ENCODE measurements at regions not wholly inside any gene's neighbourhood (a gene's known extent, or its start where the extent isn't known, plus 50 kb on each side); places are given as distances from the start of the nearest gene placed in this dataset.
"Not testable (repeated sequence)": the region's sequence is repeated elsewhere in the genome, so short reads cannot be mapped to it uniquely, and the experiment has no call there.

- H3K4me1 ChIP-seq; H3K27me3 ChIP-seq (replicated peaks in 1 of 7); H3K36me3 ChIP-seq; H3K4me3 ChIP-seq; intact Hi-C loops (cut with DNase I; ENCODE audit: low total_unique reads); H3K27ac ChIP-seq; DNase-seq: not testable (repeated sequence)
- peaks cover 0 to 53% (median 26%) of the 10 kb centered on the region in 8 donors for H3K9me3 ChIP-seq
- 52 to 66% (median 62%) methylated on average over 3 of the region's 3 CpGs for WGBS, 5 donors
Observed at GRCh38 chr6:60574723-60575122, 1711.3 kb downstream of the KHDRBS2 start.

GRCh38 chr6:60572607-60573006, 1713.4 kb downstream of the KHDRBS2 start:
- DNase-seq; H3K36me3 ChIP-seq; H3K27ac ChIP-seq; H3K27me3 ChIP-seq (replicated peaks in 1 of 7); H3K4me3 ChIP-seq; H3K4me1 ChIP-seq; intact Hi-C loops (cut with DNase I; ENCODE audit: low total_unique reads): not testable (repeated sequence)
- 88 to 95% (median 91%) methylated on average over 1 of the region's 1 CpG for WGBS, 5 donors
- H3K9me3 ChIP-seq: peaks cover 0 to 39% (median 24%) of the 10 kb centered on the region in 8 donors

DNA sequence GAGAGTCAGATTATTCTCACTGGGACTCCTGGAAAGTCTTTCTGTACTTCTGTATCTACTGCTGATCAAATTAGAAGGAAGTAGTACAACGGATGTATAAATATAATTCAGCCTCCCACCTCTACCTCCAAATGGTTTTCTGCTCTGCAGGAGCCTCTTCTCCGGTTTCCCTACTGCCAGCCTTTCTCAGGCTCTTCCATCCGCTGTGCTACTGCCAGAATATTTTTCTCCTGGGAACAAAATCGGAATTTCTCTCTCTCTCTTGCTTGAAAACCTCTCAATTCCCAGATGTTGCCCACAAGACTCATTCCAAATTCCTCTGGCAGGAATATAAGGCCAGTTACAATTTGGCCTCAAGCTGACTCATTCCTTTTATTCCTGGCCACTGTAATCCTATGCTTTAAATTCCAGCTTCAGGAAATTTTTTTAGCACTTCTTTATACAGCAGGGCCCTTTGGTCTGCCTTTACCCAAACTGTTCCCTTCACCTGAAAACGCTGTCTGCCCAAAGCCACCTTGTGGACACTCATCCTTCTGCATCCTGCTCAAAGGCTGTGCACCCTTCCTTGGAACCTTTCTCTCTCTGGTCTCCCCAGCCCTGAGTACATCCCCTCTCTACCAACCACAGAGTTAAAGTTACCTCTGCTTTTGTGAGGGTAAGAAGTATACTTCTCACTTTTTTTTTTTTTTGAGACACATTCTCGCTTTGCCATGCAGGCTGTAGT, 1714.6 kb downstream of the KHDRBS2 start:
- 57 to 70% (median 66%) methylated on average over 6 of the region's 6 CpGs for WGBS, 5 donors
- intact Hi-C loops (cut with DNase I; ENCODE audit: low total_unique reads): not testable (repeated sequence)

DNA sequence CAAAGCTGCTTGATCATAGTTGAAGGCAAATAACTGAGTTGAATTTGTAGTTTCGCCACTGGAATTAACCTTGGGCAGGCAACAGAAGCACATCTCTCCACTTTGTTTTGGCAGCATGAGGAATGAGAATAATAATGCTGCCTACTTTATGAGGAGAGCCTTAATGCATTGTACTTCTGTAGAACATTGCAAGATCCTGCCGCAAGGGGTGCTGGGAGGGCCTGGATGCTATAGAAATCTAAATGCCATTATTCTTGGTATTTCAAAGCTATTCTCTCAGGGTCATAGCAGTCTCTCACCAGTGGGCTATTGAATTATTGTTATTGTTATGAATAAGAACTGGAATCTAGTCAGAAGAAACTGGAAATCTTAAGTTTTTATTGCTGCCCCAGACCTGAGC, 1715.4 kb downstream of the KHDRBS2 start:
- H3K9me3 ChIP-seq: peaks cover 0 to 22% (median 9%) of the 10 kb centered on the region in 8 donors
- H3K27me3 ChIP-seq (replicated peaks in 1 of 7); H3K4me3 ChIP-seq; H3K36me3 ChIP-seq; H3K4me1 ChIP-seq; intact Hi-C loops (cut with DNase I; ENCODE audit: low total_unique reads); H3K27ac ChIP-seq; DNase-seq: not testable (repeated sequence)
- WGBS, 5 donors: 78 to 92% (median 86%) methylated on average over 2 of the region's 2 CpGs

More for the DNA sequence above, 1714.6 kb downstream of the KHDRBS2 start:
- H3K4me3 ChIP-seq; H3K27ac ChIP-seq; DNase-seq; H3K36me3 ChIP-seq; H3K4me1 ChIP-seq; H3K27me3 ChIP-seq (replicated peaks in 1 of 7): not testable (repeated sequence)
- H3K9me3 ChIP-seq: peaks cover 0 to 31% (median 17%) of the 10 kb centered on the region in 8 donors

GRCh38 chr6:60567447-60568187, 1718.4 kb downstream of the KHDRBS2 start:
- WGBS, 5 donors: 86 to 100% (median 97%) methylated on average over 1 of the region's 1 CpG
- H3K36me3 ChIP-seq; intact Hi-C loops (cut with DNase I; ENCODE audit: low total_unique reads); H3K4me1 ChIP-seq; H3K27ac ChIP-seq; DNase-seq; H3K27me3 ChIP-seq (replicated peaks in 1 of 7); H3K4me3 ChIP-seq: not testable (repeated sequence)
- peaks cover 0 to 20% (median 5%) of the 10 kb centered on the region in 8 donors for H3K9me3 ChIP-seq

DNA sequence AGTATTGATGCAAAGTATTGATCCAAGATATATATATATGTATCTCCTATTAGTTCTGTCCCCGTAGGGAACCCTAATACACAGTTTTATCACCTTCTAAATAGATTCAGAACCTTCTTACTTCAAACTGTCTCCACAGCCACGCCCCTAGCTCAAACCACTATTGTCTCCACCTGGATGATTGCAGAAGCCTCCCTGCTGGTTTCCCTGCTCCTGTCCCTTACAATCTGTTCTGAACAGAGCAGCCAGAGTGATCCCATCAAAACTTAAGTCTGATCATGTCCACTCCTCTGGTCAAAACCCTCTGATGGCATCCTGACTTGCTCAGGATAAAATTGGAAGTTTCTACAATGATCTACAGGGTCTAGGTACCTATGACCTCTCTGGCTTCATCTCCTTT, 1719.6 kb downstream of the KHDRBS2 start:
- peaks cover 0 to 25% (median 5%) of the 10 kb centered on the region in 8 donors for H3K9me3 ChIP-seq
- 66 to 84% (median 80%) methylated on average over 2 of the region's 2 CpGs for WGBS, 5 donors
- H3K27ac ChIP-seq; H3K36me3 ChIP-seq; intact Hi-C loops (cut with DNase I; ENCODE audit: low total_unique reads); DNase-seq; H3K4me1 ChIP-seq; H3K27me3 ChIP-seq (replicated peaks in 1 of 7); H3K4me3 ChIP-seq: not testable (repeated sequence)

DNA sequence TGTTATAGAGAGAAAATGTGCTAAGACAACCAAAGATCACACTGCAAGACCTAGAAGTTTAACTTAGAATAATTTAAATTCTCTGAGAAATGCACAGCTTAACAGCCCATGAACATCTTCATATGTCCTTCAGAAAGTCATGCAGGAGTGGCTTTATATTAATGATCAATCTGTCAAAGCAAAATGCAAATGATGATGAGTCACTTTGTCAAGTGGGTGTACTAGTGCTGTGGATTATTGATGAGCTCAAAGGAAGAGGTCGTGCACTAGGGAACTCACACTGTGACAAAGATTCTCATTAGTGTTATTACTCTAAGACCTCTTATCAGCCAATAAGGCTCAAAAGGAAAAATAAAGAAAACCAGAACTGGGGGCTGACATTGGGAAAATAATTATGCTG, 1726.3 kb downstream of the KHDRBS2 start:
- intact Hi-C loops (cut with DNase I; ENCODE audit: low total_unique reads); H3K27me3 ChIP-seq (replicated peaks in 1 of 7); DNase-seq; H3K4me1 ChIP-seq; H3K36me3 ChIP-seq; H3K4me3 ChIP-seq; H3K27ac ChIP-seq: not testable (repeated sequence)
- H3K9me3 ChIP-seq: peaks cover 0 to 34% (median 8%) of the 10 kb centered on the region in 8 donors
- 27 to 76% (median 67%) methylated on average over 1 of the region's 1 CpG for WGBS, 5 donors

- H3K27me3 ChIP-seq (replicated peaks in 1 of 7); H3K4me3 ChIP-seq; H3K36me3 ChIP-seq; DNase-seq; H3K27ac ChIP-seq; intact Hi-C loops (cut with DNase I; ENCODE audit: low total_unique reads); H3K4me1 ChIP-seq: not testable (repeated sequence)
- H3K9me3 ChIP-seq: peaks cover 0 to 26% (median 4%) of the 10 kb centered on the region in 8 donors
- 60 to 75% (median 70%) methylated on average over 2 of the region's 2 CpGs for WGBS, 5 donors
Observed at GRCh38 chr6:60547340-60547739, 1738.7 kb downstream of the KHDRBS2 start.

DNA sequence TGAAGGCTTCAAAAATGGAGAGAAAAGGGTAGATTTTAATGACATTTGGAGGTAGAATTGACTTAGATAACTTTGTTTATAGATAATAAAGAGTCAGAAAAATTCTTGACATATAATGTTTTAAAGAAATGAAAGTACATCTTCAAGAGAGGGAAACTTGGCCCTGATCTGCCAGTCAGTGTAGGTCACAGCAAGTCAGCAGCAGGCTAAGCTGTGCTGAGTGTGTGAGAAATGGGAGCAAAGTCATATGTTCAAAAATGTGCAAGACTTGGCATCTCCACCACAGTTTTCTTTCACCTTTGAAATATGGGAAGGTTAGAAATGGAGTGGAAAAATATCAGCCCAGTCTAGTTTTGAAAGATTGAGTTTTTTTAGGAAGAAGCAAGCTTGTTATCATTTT, 1761.3 kb downstream of the KHDRBS2 start:
- intact Hi-C loops (cut with DNase I; ENCODE audit: low total_unique reads); H3K36me3 ChIP-seq; DNase-seq: not testable (repeated sequence)

GRCh38 chr6:60477747-60478146, 1808.3 kb downstream of the KHDRBS2 start:
- H3K4me1 ChIP-seq: not testable (repeated sequence)

More for the DNA sequence above, 1761.3 kb downstream of the KHDRBS2 start:
- not testable (repeated sequence) for H3K9me3 ChIP-seq; H3K27me3 ChIP-seq (replicated peaks in 1 of 7); H3K4me1 ChIP-seq; H3K27ac ChIP-seq; H3K4me3 ChIP-seq

DNA sequence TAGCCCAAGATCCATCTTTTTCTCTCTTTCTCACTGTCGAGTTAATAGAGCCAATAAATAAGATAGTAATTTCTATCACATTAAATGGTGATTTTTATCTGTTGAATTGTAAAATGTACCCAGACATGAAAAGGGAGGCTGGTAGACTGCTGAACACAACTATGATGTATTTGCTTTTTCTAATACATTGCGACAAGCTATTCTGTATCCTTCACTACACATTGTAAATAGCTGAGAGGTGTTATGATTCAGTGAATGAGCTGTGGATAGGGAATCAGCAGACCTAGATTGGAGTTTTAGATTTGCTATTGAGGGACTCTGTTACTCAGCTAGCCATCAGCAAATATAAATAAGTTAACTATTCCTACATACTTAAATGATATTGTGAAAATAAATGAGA, 1812.2 kb downstream of the KHDRBS2 start:
- DNase-seq; H3K27me3 ChIP-seq (replicated peaks in 1 of 7); H3K27ac ChIP-seq; H3K9me3 ChIP-seq; H3K4me1 ChIP-seq; H3K4me3 ChIP-seq; intact Hi-C loops (cut with DNase I; ENCODE audit: low total_unique reads); H3K36me3 ChIP-seq: not testable (repeated sequence)
- 80 to 100% (median 90%) methylated on average over 2 of the region's 2 CpGs for WGBS, 5 donors

More at GRCh38 chr6:60477747-60478146, 1808.3 kb downstream of the KHDRBS2 start:
- H3K27me3 ChIP-seq (replicated peaks in 1 of 7); H3K27ac ChIP-seq; H3K9me3 ChIP-seq; DNase-seq; H3K4me3 ChIP-seq; H3K36me3 ChIP-seq; intact Hi-C loops (cut with DNase I; ENCODE audit: low total_unique reads): not testable (repeated sequence)

Measured in spleen (tissue), 11 donors.